ENCODE measurements at regions not wholly inside any gene's neighbourhood (a gene's known extent, or its start where the extent isn't known, plus 50 kb on each side); places are given as distances from the start of the nearest gene placed in this dataset.
"Not testable (repeated sequence)": the region's sequence is repeated elsewhere in the genome, so short reads cannot be mapped to it uniquely, and the experiment has no call there.

- Histone ChIP-seq H3K9me3 (ENCODE audit: control insufficient read depth, low read depth, low read length) (no peaks in the 10 kb centered on the region), H3K4me2 (ENCODE audit: control insufficient read depth, extremely low read depth, insufficient read depth, low read depth, low read length) (no peak overlapping the region), H3K4me3 (ENCODE audit: control insufficient read depth in 2 of 3, extremely low read depth in 1 of 3, insufficient read depth in 2 of 3, low read depth in 1 of 3, low read length in 3 of 3) (no peak overlapping the region), H3K27ac (ENCODE audit: control insufficient read depth, insufficient read depth, low read length) (no peak overlapping the region), H4K20me1 (ENCODE audit: control insufficient read depth, extremely low read depth, insufficient read depth, low read length) (no peaks in the 10 kb centered on the region), H3K9me1 (ENCODE audit: control insufficient read depth, extremely low read depth, insufficient read depth, low read length) (no peaks in the 10 kb centered on the region), H2AFZ (ENCODE audit: control insufficient read depth, low read length) (no peak overlapping the region), H3K9ac (ENCODE audit: control insufficient read depth, extremely low read depth, insufficient read depth, low read length) (no peak overlapping the region), H3K4me1 (ENCODE audit: control insufficient read depth, extremely low read depth, insufficient read depth, low read length) (no peaks in the 10 kb centered on the region), H3K27me3 (ENCODE audit: control insufficient read depth, extremely low read depth, insufficient read depth, low read length) (no peaks in the 10 kb centered on the region), H3K36me3 (ENCODE audit: control insufficient read depth in 2 of 2, extremely low read depth in 1 of 2, insufficient read depth in 2 of 2, low read length in 2 of 2) (no peaks in the 10 kb centered on the region), H3K79me2 (ENCODE audit: control insufficient read depth, insufficient read depth, low read length) (no peaks in the 10 kb centered on the region)
- dilution Hi-C loops (cut with MboI; ENCODE audit: extremely low pct_ligation_motif_present, low sequenced_read_pairs) = no loop called here
- TF ChIP-seq CTCF (optimal IDR thresholded peaks at IDR 0.05 in 1 of 3, IDR thresholded peaks at IDR 0.05 in 1 of 3, conservative IDR thresholded peaks at IDR 0.05 in 1 of 3; ENCODE audit: extremely low read depth in 1 of 3, insufficient read depth in 2 of 3, low read length in 3 of 3) (no peak), EZH2 (IDR thresholded peaks at IDR 0.05; ENCODE audit: low read length) (no peak)
- no peak for DNase-seq (ENCODE audit: low read depth, low spot score)
- FAIRE-seq = no peak
Observed at GRCh38 chr14:57136669-57137328, 131.9 kb downstream of the EXOC5 start.

GRCh38 chr14:57127809-57128208, 140.9 kb downstream of the EXOC5 start:
- H3K27me3 ChIP-seq (ENCODE audit: control insufficient read depth, extremely low read depth, insufficient read depth, low read length); H3K79me2 ChIP-seq (ENCODE audit: control insufficient read depth, insufficient read depth, low read length); H3K27ac ChIP-seq (ENCODE audit: control insufficient read depth, insufficient read depth, low read length); H3K9me1 ChIP-seq (ENCODE audit: control insufficient read depth, extremely low read depth, insufficient read depth, low read length); FAIRE-seq; H3K9me3 ChIP-seq (ENCODE audit: control insufficient read depth, low read depth, low read length); dilution Hi-C loops (cut with MboI; ENCODE audit: extremely low pct_ligation_motif_present, low sequenced_read_pairs); H3K4me1 ChIP-seq (ENCODE audit: control insufficient read depth, extremely low read depth, insufficient read depth, low read length); DNase-seq (ENCODE audit: low read depth, low spot score); H4K20me1 ChIP-seq (ENCODE audit: control insufficient read depth, extremely low read depth, insufficient read depth, low read length); H3K9ac ChIP-seq (ENCODE audit: control insufficient read depth, extremely low read depth, insufficient read depth, low read length); H3K4me2 ChIP-seq (ENCODE audit: control insufficient read depth, extremely low read depth, insufficient read depth, low read depth, low read length); H3K36me3 ChIP-seq (ENCODE audit: control insufficient read depth in 2 of 2, extremely low read depth in 1 of 2, insufficient read depth in 2 of 2, low read length in 2 of 2); H2AFZ ChIP-seq (ENCODE audit: control insufficient read depth, low read length); H3K4me3 ChIP-seq (ENCODE audit: control insufficient read depth in 2 of 3, extremely low read depth in 1 of 3, insufficient read depth in 2 of 3, low read depth in 1 of 3, low read length in 3 of 3): not testable (repeated sequence)

GRCh38 chr14:57122129-57122528, 146.6 kb downstream of the EXOC5 start:
- H3K79me2 ChIP-seq (ENCODE audit: control insufficient read depth, insufficient read depth, low read length) = no peaks in the 10 kb centered on the region
- no peaks in the 10 kb centered on the region for H3K27me3 ChIP-seq (ENCODE audit: control insufficient read depth, extremely low read depth, insufficient read depth, low read length)
- no peaks in the 10 kb centered on the region for H3K4me1 ChIP-seq (ENCODE audit: control insufficient read depth, extremely low read depth, insufficient read depth, low read length)
- no peak overlapping the region for H3K9ac ChIP-seq (ENCODE audit: control insufficient read depth, extremely low read depth, insufficient read depth, low read length)
- no peak overlapping the region for H3K4me3 ChIP-seq (ENCODE audit: control insufficient read depth in 2 of 3, extremely low read depth in 1 of 3, insufficient read depth in 2 of 3, low read depth in 1 of 3, low read length in 3 of 3)
- DNase-seq (ENCODE audit: low read depth, low spot score) (no peak), FAIRE-seq (no peak)
- H2AFZ ChIP-seq (ENCODE audit: control insufficient read depth, low read length) = no peak overlapping the region
- dilution Hi-C loops (cut with MboI; ENCODE audit: extremely low pct_ligation_motif_present, low sequenced_read_pairs) = no loop called here
- no peaks in the 10 kb centered on the region for H4K20me1 ChIP-seq (ENCODE audit: control insufficient read depth, extremely low read depth, insufficient read depth, low read length)
- H3K9me1 ChIP-seq (ENCODE audit: control insufficient read depth, extremely low read depth, insufficient read depth, low read length) = no peaks in the 10 kb centered on the region
- H3K36me3 ChIP-seq (ENCODE audit: control insufficient read depth in 2 of 2, extremely low read depth in 1 of 2, insufficient read depth in 2 of 2, low read length in 2 of 2) = no peaks in the 10 kb centered on the region
- H3K4me2 ChIP-seq (ENCODE audit: control insufficient read depth, extremely low read depth, insufficient read depth, low read depth, low read length) = no peak overlapping the region
- H3K27ac ChIP-seq (ENCODE audit: control insufficient read depth, insufficient read depth, low read length) = no peak overlapping the region
- TF ChIP-seq EZH2 (IDR thresholded peaks at IDR 0.05; ENCODE audit: low read length) = no peak
- TF ChIP-seq CTCF (optimal IDR thresholded peaks at IDR 0.05 in 1 of 3, IDR thresholded peaks at IDR 0.05 in 1 of 3, conservative IDR thresholded peaks at IDR 0.05 in 1 of 3; ENCODE audit: extremely low read depth in 1 of 3, insufficient read depth in 2 of 3, low read length in 3 of 3) = no peak
- H3K9me3 ChIP-seq (ENCODE audit: control insufficient read depth, low read depth, low read length) = no peaks in the 10 kb centered on the region

Measured in keratinocyte (primary cell).